H1 (cell line): ENCODE measurements at regions not wholly inside any gene's neighbourhood (a gene's known extent, or its start where the extent isn't known, plus 50 kb on each side); places are given as distances from the start of the nearest gene placed in this dataset.

Source experiments
- CHD7 ChIP-seq: fragments of 300-600 bp; sonication (generic); IDR thresholded peaks from 2 replicates; pipeline ENCODE4 v1.7.1; 2012; ENCODE audit warnings: low read length, moderate library complexity, mild to moderate bottlenecking, inconsistent platforms; ENCODE audit not compliant: insufficient replicate concordance
- RXRA ChIP-seq: IDR thresholded peaks from 2 replicates; pipeline ENCODE4 v1.6.1; 2011; ENCODE audit warnings: low read depth, mild to moderate bottlenecking, low read length, moderate library complexity; ENCODE audit not compliant: insufficient read depth
- SP1 ChIP-seq: IDR thresholded peaks from 2 replicates; pipeline ENCODE4 v1.6.1; 2011; ENCODE audit warnings: low read depth, low read length

DNA sequence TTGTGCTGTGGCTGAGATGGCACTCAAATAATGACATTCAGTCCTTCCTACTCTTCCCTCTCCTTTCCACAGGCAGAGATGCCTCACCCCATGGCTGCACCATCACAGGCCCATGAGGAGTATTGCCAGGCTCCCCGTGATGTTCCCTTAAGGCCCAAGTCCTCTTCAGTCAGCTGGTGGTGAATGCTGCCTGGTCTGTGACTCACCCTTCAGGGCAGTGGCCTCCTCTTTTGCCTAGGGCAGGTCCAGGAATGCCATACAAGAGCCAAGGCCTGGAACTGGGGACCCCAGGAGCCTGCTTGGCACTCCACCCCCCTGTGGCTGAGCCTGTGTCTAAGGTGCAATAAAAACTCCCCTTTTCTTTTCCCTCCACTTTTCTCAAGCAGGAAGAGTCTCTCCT is 144.2 kb upstream of the GEMIN8 start (continued):
- no peak for TF ChIP-seq CHD7
- no peak for TF ChIP-seq SP1
- TF ChIP-seq RXRA = no peak
